ENCODE measurements at regions not wholly inside any gene's neighbourhood (a gene's known extent, or its start where the extent isn't known, plus 50 kb on each side); places are given as distances from the start of the nearest gene placed in this dataset.
"Not testable (repeated sequence)": the region's sequence is repeated elsewhere in the genome, so short reads cannot be mapped to it uniquely, and the experiment has no call there.

- no peak overlapping the region for H3K4me3 ChIP-seq (replicated peaks; ENCODE audit: low read depth, low read length)
- DNase-seq (ENCODE audit: extremely low read depth, insufficient read length), result no peak
- no peaks in the 10 kb centered on the region for H3K27me3 ChIP-seq (replicated peaks; ENCODE audit: control insufficient read depth, insufficient read depth, low read length)
- TF ChIP-seq CTCF (IDR thresholded peaks at IDR 0.05; ENCODE audit: insufficient read depth, low read length, poor library complexity, severe bottlenecking), result no peak
- H3K36me3 ChIP-seq (ENCODE audit: control insufficient read depth, insufficient read depth, low read length), result no peaks in the 10 kb centered on the region
Measured at GRCh38 chr12:88836156-88836555, 255.9 kb upstream of the KITLG start.

- Histone ChIP-seq H3K36me3 (ENCODE audit: control insufficient read depth, insufficient read depth, low read length) (no peaks in the 10 kb centered on the region), H3K27me3 (replicated peaks; ENCODE audit: control insufficient read depth, insufficient read depth, low read length) (no peaks in the 10 kb centered on the region), H3K4me3 (replicated peaks; ENCODE audit: low read depth, low read length) (no peak overlapping the region)
- no peak for TF ChIP-seq CTCF (IDR thresholded peaks at IDR 0.05; ENCODE audit: insufficient read depth, low read length, poor library complexity, severe bottlenecking)
- DNase-seq (ENCODE audit: extremely low read depth, insufficient read length), result no peak
Measured at GRCh38 chr12:88834226-88834625, 254.0 kb upstream of the KITLG start.

- no peak for TF ChIP-seq CTCF (IDR thresholded peaks at IDR 0.05; ENCODE audit: insufficient read depth, low read length, poor library complexity, severe bottlenecking)
- DNase-seq (ENCODE audit: extremely low read depth, insufficient read length), result no peak
- H3K4me3 ChIP-seq (replicated peaks; ENCODE audit: low read depth, low read length), result no peak overlapping the region
- no peaks in the 10 kb centered on the region for H3K27me3 ChIP-seq (replicated peaks; ENCODE audit: control insufficient read depth, insufficient read depth, low read length)
- no peaks in the 10 kb centered on the region for H3K36me3 ChIP-seq (ENCODE audit: control insufficient read depth, insufficient read depth, low read length)
Measured at GRCh38 chr12:88833641-88834116, 253.4 kb upstream of the KITLG start.

GRCh38 chr12:88828537-88828936 is 248.3 kb upstream of the KITLG start:
- H3K4me3 ChIP-seq (replicated peaks; ENCODE audit: low read depth, low read length); DNase-seq (ENCODE audit: extremely low read depth, insufficient read length); H3K36me3 ChIP-seq (ENCODE audit: control insufficient read depth, insufficient read depth, low read length); H3K27me3 ChIP-seq (replicated peaks; ENCODE audit: control insufficient read depth, insufficient read depth, low read length): not testable (repeated sequence)

- no peaks in the 10 kb centered on the region for H3K27me3 ChIP-seq (replicated peaks; ENCODE audit: control insufficient read depth, insufficient read depth, low read length)
- H3K4me3 ChIP-seq (replicated peaks; ENCODE audit: low read depth, low read length), result no peak overlapping the region
- TF ChIP-seq CTCF (IDR thresholded peaks at IDR 0.05; ENCODE audit: insufficient read depth, low read length, poor library complexity, severe bottlenecking), result no peak
- no peaks in the 10 kb centered on the region for H3K36me3 ChIP-seq (ENCODE audit: control insufficient read depth, insufficient read depth, low read length)
- no peak for DNase-seq (ENCODE audit: extremely low read depth, insufficient read length)
Measured at GRCh38 chr12:88820012-88820411, 239.7 kb upstream of the KITLG start.

GRCh38 chr12:88816201-88816600 is 235.9 kb upstream of the KITLG start:
- H3K4me3 ChIP-seq (replicated peaks; ENCODE audit: low read depth, low read length), result no peak overlapping the region
- no peak for DNase-seq (ENCODE audit: extremely low read depth, insufficient read length)
- no peaks in the 10 kb centered on the region for H3K36me3 ChIP-seq (ENCODE audit: control insufficient read depth, insufficient read depth, low read length)
- H3K27me3 ChIP-seq (replicated peaks; ENCODE audit: control insufficient read depth, insufficient read depth, low read length), result no peaks in the 10 kb centered on the region
- no peak for TF ChIP-seq CTCF (IDR thresholded peaks at IDR 0.05; ENCODE audit: insufficient read depth, low read length, poor library complexity, severe bottlenecking)

All from GM06990 (cell line).